Liver (tissue), 8 donors: ENCODE measurements at regions not wholly inside any gene's neighbourhood (a gene's known extent, or its start where the extent isn't known, plus 50 kb on each side); places are given as distances from the start of the nearest gene placed in this dataset.

ENCODE experiments used
- DNase-seq: peaks from one replicate; pipeline ENCODE4 v3.0.0-alpha.2; 2017; ENCODE audit warnings: low spot score
- H3K27ac ChIP-seq, 2 donors: one replicate each; pipeline ENCODE4 v1.7.0; 2013; ENCODE audit warnings: inconsistent platforms in 2 of 2, low read length in 2 of 2, control low read depth in 1 of 2, low read depth in 1 of 2, mild to moderate bottlenecking in 1 of 2
- H3K27me3 ChIP-seq, 4 donors: one replicate each; pipeline versions ENCODE4 v1.6.1 to v1.7.0; 2013; ENCODE audit warnings: low read length in 3 of 4, inconsistent platforms in 1 of 4, mild to moderate bottlenecking in 1 of 4, moderate library complexity in 1 of 4; ENCODE audit not compliant: control insufficient read depth in 4 of 4, insufficient read depth in 4 of 4
- H3K36me3 ChIP-seq, 4 donors: one replicate each; pipeline versions ENCODE4 v1.6.1 to v1.7.0; 2013; ENCODE audit warnings: low read length in 3 of 4, mild to moderate bottlenecking in 3 of 4, low read depth in 1 of 4, moderate library complexity in 1 of 4; ENCODE audit not compliant: control insufficient read depth in 4 of 4, insufficient read depth in 3 of 4
- H3K4me1 ChIP-seq, 4 donors: one replicate each; pipeline versions ENCODE4 v1.6.1 to v1.7.0; 2013; ENCODE audit warnings: low read length in 3 of 4, mild to moderate bottlenecking in 3 of 4, moderate library complexity in 1 of 4; ENCODE audit not compliant: control insufficient read depth in 4 of 4, insufficient read depth in 4 of 4
- H3K4me3 ChIP-seq, 3 donors: one replicate each; pipeline versions ENCODE4 v1.6.1 to v1.7.0; 2013; ENCODE audit warnings: low read length in 3 of 3, control low read depth in 1 of 3, low read depth in 1 of 3, mild to moderate bottlenecking in 1 of 3
- H3K9ac ChIP-seq, 2 donors: one replicate each; pipeline ENCODE4 v1.7.0; 2013; ENCODE audit warnings: low read length in 2 of 2, mild to moderate bottlenecking in 2 of 2, moderate library complexity in 2 of 2, control low read depth in 1 of 2, low read depth in 1 of 2
- H3K9me3 ChIP-seq, 4 donors: one replicate each; pipeline versions ENCODE4 v1.6.1 to v1.7.0; 2013; ENCODE audit warnings: low read length in 3 of 4; ENCODE audit not compliant: control insufficient read depth in 4 of 4
- ATF3 ChIP-seq: IDR thresholded peaks from 2 replicates; pipeline ENCODE4 v1.6.1; 2016; ENCODE audit warnings: antibody characterized with exemption
- CTCF ChIP-seq: fragments of 150-350 bp; IDR thresholded peaks from 2 replicates; pipeline ENCODE4 v1.5.1; 2017; ENCODE audit warnings: improper control_type of control experiment, low read depth, low read length; ENCODE audit not compliant: missing input control
- EGR1 ChIP-seq, 2 donors: IDR thresholded peaks; 2 replicates each; pipeline ENCODE4 v1.6.1; 2016 to 2018; ENCODE audit warnings: antibody characterized with exemption in 2 of 2, low read depth in 2 of 2
- FOXA1 ChIP-seq: IDR thresholded peaks from 2 replicates; pipeline ENCODE4 v1.6.1; 2016; ENCODE audit warnings: antibody characterized with exemption
- FOXA2 ChIP-seq: IDR thresholded peaks from 2 replicates; pipeline ENCODE4 v1.6.1; 2016; ENCODE audit warnings: antibody characterized with exemption
- GABPA ChIP-seq, 2 donors: IDR thresholded peaks in 1 of 2; conservative IDR thresholded peaks in 1 of 2; 2 replicates each; pipeline ENCODE4 v1.6.1; 2016; ENCODE audit warnings: antibody characterized with exemption in 2 of 2, mild to moderate bottlenecking in 1 of 2, moderate library complexity in 1 of 2
- HNF4A ChIP-seq, 2 donors: conservative IDR thresholded peaks; 2 replicates each; pipeline ENCODE4 v1.6.1; 2016; ENCODE audit warnings: antibody characterized with exemption in 2 of 2, mild to moderate bottlenecking in 2 of 2
- HNF4G ChIP-seq: IDR thresholded peaks from 2 replicates; pipeline ENCODE4 v1.6.1; 2016; ENCODE audit warnings: antibody characterized with exemption
- JUND ChIP-seq, 2 donors: IDR thresholded peaks; 2 replicates each; pipeline ENCODE4 v1.6.1; 2016; ENCODE audit warnings: antibody characterized with exemption in 2 of 2
- MAX ChIP-seq: IDR thresholded peaks from 2 replicates; pipeline ENCODE4 v1.6.1; 2016; ENCODE audit warnings: antibody characterized with exemption
- NR2F2 ChIP-seq: IDR thresholded peaks from 2 replicates; pipeline ENCODE4 v1.6.1; 2016; ENCODE audit warnings: antibody characterized with exemption
- RAD21 ChIP-seq, 2 donors: IDR thresholded peaks; 2 replicates each; pipeline ENCODE4 v1.6.1; 2016; ENCODE audit warnings: antibody characterized with exemption in 2 of 2, mild to moderate bottlenecking in 2 of 2
- REST ChIP-seq: IDR thresholded peaks from 2 replicates; pipeline ENCODE4 v1.6.1; 2016; ENCODE audit warnings: antibody characterized with exemption, mild to moderate bottlenecking
- RXRA ChIP-seq, 2 donors: IDR thresholded peaks; 2 replicates each; pipeline ENCODE4 v1.6.1; 2017 to 2018; ENCODE audit warnings: antibody characterized with exemption in 2 of 2, mild to moderate bottlenecking in 1 of 2
- SP1 ChIP-seq: IDR thresholded peaks from 2 replicates; pipeline ENCODE4 v1.6.1; 2018; ENCODE audit warnings: antibody characterized with exemption, mild to moderate bottlenecking
- TAF1 ChIP-seq: conservative IDR thresholded peaks from 2 replicates; pipeline ENCODE4 v1.6.1; 2016; ENCODE audit warnings: antibody characterized with exemption, mild to moderate bottlenecking
- YY1 ChIP-seq: IDR thresholded peaks from 2 replicates; pipeline ENCODE4 v1.6.1; 2016; ENCODE audit warnings: antibody characterized with exemption, mild to moderate bottlenecking
- ZBTB33 ChIP-seq: IDR thresholded peaks from 2 replicates; pipeline ENCODE4 v1.6.1; 2016; ENCODE audit warnings: antibody characterized with exemption
- WGBS: extraction: QIAGEN DNeasy Blood & Tissue Kit; methylation state at CpG from one replicate; pipeline ENCODE4 v1.1.7; 2013; 5-methylcytosine and 5-hydroxymethylcytosine counted together
- donor health status: healthy.
- donor health status: healthy.
- donor health status: healthy.
- donor health status: healthy.
- donor health status: healthy.

GRCh38 chr2:60275958-60276357, 277.5 kb downstream of the BCL11A start:
- H3K36me3 ChIP-seq: no peaks in the 10 kb centered on the region
- TF ChIP-seq JUND (IDR thresholded peaks at IDR 0.05): no peak
- no peak for TF ChIP-seq ATF3
- TF ChIP-seq TAF1: no peak
- TF ChIP-seq RAD21 (IDR thresholded peaks at IDR 0.05): no peak
- TF ChIP-seq HNF4A (conservative IDR thresholded peaks at IDR 0.05): no peak
- TF ChIP-seq RXRA (IDR thresholded peaks at IDR 0.05): no peak
- no peak for TF ChIP-seq SP1
- TF ChIP-seq FOXA1: no peak
- no peak for TF ChIP-seq HNF4G
- TF ChIP-seq REST: no peak
- TF ChIP-seq GABPA (IDR thresholded peaks at IDR 0.05 in 1 of 2, conservative IDR thresholded peaks at IDR 0.05 in 1 of 2): no peak
- TF ChIP-seq CTCF: no peak
- no peak for TF ChIP-seq MAX
- TF ChIP-seq ZBTB33: no peak
- TF ChIP-seq NR2F2: no peak
- TF ChIP-seq EGR1 (IDR thresholded peaks at IDR 0.05; ENCODE audit: low read depth in 2 of 2): no peak
- TF ChIP-seq YY1: no peak
- no peak for TF ChIP-seq FOXA2
- no peak overlapping the region for H3K4me3 ChIP-seq
- no peak for DNase-seq
- no peaks in the 10 kb centered on the region for H3K4me1 ChIP-seq
- 83% methylated on average over 3 of the region's 3 CpGs for WGBS
- H3K9ac ChIP-seq: no peak overlapping the region
- H3K27ac ChIP-seq: no peak overlapping the region
- H3K9me3 ChIP-seq: peaks cover 4 to 12% (median 6%) of the 10 kb centered on the region in 4 donors
- H3K27me3 ChIP-seq: no peaks in the 10 kb centered on the region
